Subcutaneous abdominal adipose tissue (tissue), 5 donors: ENCODE measurements at regions not wholly inside any gene's neighbourhood (a gene's known extent, or its start where the extent isn't known, plus 50 kb on each side); places are given as distances from the start of the nearest gene placed in this dataset.
"Not testable (repeated sequence)": the region's sequence is repeated elsewhere in the genome, so short reads cannot be mapped to it uniquely, and the experiment has no call there.

Experiments
- H3K27ac ChIP-seq: one replicate; pipeline ENCODE4 v1.7.0; 2013; ENCODE audit warnings: low read depth, mild to moderate bottlenecking, inconsistent platforms, low read length, moderate library complexity
- H3K27me3 ChIP-seq, 5 donors: one replicate each; pipeline ENCODE4 v1.7.0; 2013; ENCODE audit warnings: low read length in 5 of 5, inconsistent platforms in 1 of 5; ENCODE audit not compliant: control insufficient read depth in 5 of 5, insufficient read depth in 4 of 5
- H3K36me3 ChIP-seq, 5 donors: one replicate each; pipeline ENCODE4 v1.7.0; 2013; ENCODE audit warnings: low read length in 5 of 5; ENCODE audit not compliant: control insufficient read depth in 5 of 5, insufficient read depth in 5 of 5
- H3K4me1 ChIP-seq, 5 donors: one replicate each; pipeline ENCODE4 v1.7.0; 2013; ENCODE audit warnings: low read length in 5 of 5, mild to moderate bottlenecking in 3 of 5, moderate library complexity in 1 of 5; ENCODE audit not compliant: control insufficient read depth in 5 of 5, insufficient read depth in 5 of 5
- H3K4me3 ChIP-seq, 5 donors: one replicate each; pipeline ENCODE4 v1.7.0; 2013; ENCODE audit warnings: low read length in 5 of 5, low read depth in 1 of 5
- H3K9ac ChIP-seq, 5 donors: one replicate each; pipeline ENCODE4 v1.7.0; 2013; ENCODE audit warnings: low read length in 5 of 5, mild to moderate bottlenecking in 4 of 5, moderate library complexity in 3 of 5
- H3K9me3 ChIP-seq, 5 donors: one replicate each; pipeline ENCODE4 v1.7.0; 2013; ENCODE audit warnings: low read length in 5 of 5; ENCODE audit not compliant: control insufficient read depth in 5 of 5
- donor health status: healthy.
- donor health status: healthy.
- donor health status: healthy.
- donor health status: healthy.
- donor health status: healthy.

- Histone ChIP-seq H3K4me3 (no peak overlapping the region), H3K36me3 (no peaks in the 10 kb centered on the region), H3K27me3 (no peaks in the 10 kb centered on the region), H3K9me3 (no peaks in the 10 kb centered on the region), H3K27ac (no peak overlapping the region), H3K9ac (no peak overlapping the region), H3K4me1 (no peaks in the 10 kb centered on the region)
Observed at GRCh38 chr4:124828382-124828781, 115.8 kb upstream of the ANKRD50 start.

DNA sequence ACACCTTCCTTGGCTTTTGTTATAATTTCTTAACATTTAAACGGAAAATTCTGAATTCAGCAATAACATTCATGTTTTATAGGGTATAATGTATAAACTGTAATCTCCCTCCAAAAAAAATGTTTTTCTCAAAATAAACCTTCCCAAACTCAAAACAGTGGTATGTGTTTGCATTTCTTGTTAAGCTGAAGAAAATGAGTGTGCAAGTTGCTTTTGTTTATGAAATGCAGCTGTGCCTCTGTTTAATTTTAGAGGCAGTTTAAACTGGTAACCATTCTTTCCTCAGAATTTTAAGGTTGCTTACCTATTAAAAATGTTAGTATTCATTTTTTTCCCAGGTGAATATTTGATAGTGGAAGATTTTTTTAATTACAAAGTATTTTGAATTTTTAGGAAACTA is 105.0 kb upstream of the ANKRD50 start:
- Histone ChIP-seq H3K36me3 (no peaks in the 10 kb centered on the region), H3K9ac (no peak overlapping the region), H3K4me1 (no peaks in the 10 kb centered on the region), H3K27ac (no peak overlapping the region), H3K4me3 (no peak overlapping the region), H3K27me3 (no peaks in the 10 kb centered on the region), H3K9me3 (peaks cover 0 to 4% (median 0%) of the 10 kb centered on the region in 5 donors)

DNA sequence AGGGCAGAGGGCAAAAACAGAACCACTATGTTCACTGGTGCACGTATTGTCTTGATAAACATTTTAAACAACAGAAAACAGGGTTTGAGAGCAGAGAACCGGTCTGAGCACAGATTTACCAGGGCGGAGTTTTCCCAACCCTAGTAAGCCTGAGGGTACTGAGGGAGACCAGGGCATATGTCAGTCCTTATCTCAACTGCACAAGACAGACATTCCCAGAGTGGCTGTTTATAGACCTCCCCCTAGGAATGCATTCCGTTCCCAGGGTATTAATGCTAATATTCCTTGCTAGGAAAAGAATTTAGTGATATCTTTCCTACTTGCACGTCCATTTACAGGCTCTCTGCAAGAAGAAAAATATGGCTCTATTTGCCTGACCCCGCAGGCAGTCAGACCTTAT is 99.7 kb upstream of the ANKRD50 start:
- H3K9me3 ChIP-seq, H3K27me3 ChIP-seq, H3K4me3 ChIP-seq, H3K9ac ChIP-seq, H3K27ac ChIP-seq, H3K4me1 ChIP-seq, H3K36me3 ChIP-seq: not testable (repeated sequence)

GRCh38 chr4:124810827-124811226 is 98.3 kb upstream of the ANKRD50 start:
- Histone ChIP-seq H3K27me3 (no peaks in the 10 kb centered on the region), H3K9me3 (peaks cover 0 to 10% (median 9%) of the 10 kb centered on the region in 5 donors), H3K27ac (no peak overlapping the region), H3K4me3 (no peak overlapping the region), H3K36me3 (no peaks in the 10 kb centered on the region), H3K9ac (no peak overlapping the region), H3K4me1 (no peaks in the 10 kb centered on the region)

GRCh38 chr4:124807421-124807820 is 94.9 kb upstream of the ANKRD50 start:
- no peak overlapping the region for H3K4me3 ChIP-seq
- no peaks in the 10 kb centered on the region for H3K27me3 ChIP-seq
- no peak overlapping the region for H3K27ac ChIP-seq
- H3K9me3 ChIP-seq = peaks cover 0 to 10% (median 9%) of the 10 kb centered on the region in 5 donors
- H3K4me1 ChIP-seq = no peaks in the 10 kb centered on the region
- H3K9ac ChIP-seq = no peak overlapping the region
- H3K36me3 ChIP-seq = no peaks in the 10 kb centered on the region

- no peak overlapping the region for H3K4me3 ChIP-seq
Observed at GRCh38 chr4:124806403-124806802, 93.9 kb upstream of the ANKRD50 start.

GRCh38 chr4:124804584-124804983 is 92.1 kb upstream of the ANKRD50 start:
- Histone ChIP-seq H3K27me3 (no peaks in the 10 kb centered on the region), H3K9ac (no peak overlapping the region), H3K27ac (no peak overlapping the region), H3K9me3 (no peaks in the 10 kb centered on the region), H3K36me3 (no peaks in the 10 kb centered on the region), H3K4me1 (no peaks in the 10 kb centered on the region), H3K4me3 (no peak overlapping the region)

More at GRCh38 chr4:124806403-124806802, 93.9 kb upstream of the ANKRD50 start:
- Histone ChIP-seq H3K4me1 (no peaks in the 10 kb centered on the region), H3K27ac (no peak overlapping the region), H3K27me3 (no peaks in the 10 kb centered on the region), H3K9me3 (peaks cover 0 to 3% (median under 1%) of the 10 kb centered on the region in 5 donors), H3K9ac (no peak overlapping the region), H3K36me3 (no peaks in the 10 kb centered on the region)

DNA sequence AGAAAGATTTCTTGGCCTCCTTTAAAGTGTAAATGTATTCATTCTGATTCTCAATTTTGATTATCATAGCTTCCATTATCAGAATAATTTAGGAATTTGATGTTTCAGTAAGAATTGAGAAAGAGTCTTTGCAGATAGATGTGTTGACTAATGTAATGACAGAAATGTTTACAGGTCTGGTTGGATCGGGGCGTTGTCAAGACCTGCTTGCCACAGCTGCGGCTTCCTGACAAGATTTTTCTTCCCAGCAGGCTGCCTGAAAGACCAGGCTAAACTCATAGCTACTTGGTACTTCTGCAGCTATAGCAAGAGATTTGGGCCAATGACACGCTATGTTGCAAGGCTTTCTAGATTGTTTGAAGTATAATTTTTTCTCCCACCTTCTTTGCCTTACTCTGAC is 91.5 kb upstream of the ANKRD50 start:
- Histone ChIP-seq H3K36me3 (no peaks in the 10 kb centered on the region), H3K4me3 (no peak overlapping the region)

GRCh38 chr4:124803641-124804040 is 91.1 kb upstream of the ANKRD50 start:
- Histone ChIP-seq H3K27ac (no peak overlapping the region), H3K36me3 (no peaks in the 10 kb centered on the region), H3K27me3 (no peaks in the 10 kb centered on the region), H3K9me3 (no peaks in the 10 kb centered on the region), H3K4me1 (no peaks in the 10 kb centered on the region), H3K9ac (no peak overlapping the region), H3K4me3 (no peak overlapping the region)

More for the DNA sequence above, 91.5 kb upstream of the ANKRD50 start:
- H3K27ac ChIP-seq = no peak overlapping the region
- no peak overlapping the region for H3K9ac ChIP-seq
- no peaks in the 10 kb centered on the region for H3K4me1 ChIP-seq
- H3K9me3 ChIP-seq = no peaks in the 10 kb centered on the region
- no peaks in the 10 kb centered on the region for H3K27me3 ChIP-seq

GRCh38 chr4:124803026-124803425 is 90.5 kb upstream of the ANKRD50 start:
- Histone ChIP-seq H3K27me3 (no peaks in the 10 kb centered on the region), H3K9me3 (no peaks in the 10 kb centered on the region), H3K4me3 (no peak overlapping the region), H3K4me1 (no peaks in the 10 kb centered on the region), H3K9ac (no peak overlapping the region), H3K27ac (no peak overlapping the region), H3K36me3 (no peaks in the 10 kb centered on the region)

DNA sequence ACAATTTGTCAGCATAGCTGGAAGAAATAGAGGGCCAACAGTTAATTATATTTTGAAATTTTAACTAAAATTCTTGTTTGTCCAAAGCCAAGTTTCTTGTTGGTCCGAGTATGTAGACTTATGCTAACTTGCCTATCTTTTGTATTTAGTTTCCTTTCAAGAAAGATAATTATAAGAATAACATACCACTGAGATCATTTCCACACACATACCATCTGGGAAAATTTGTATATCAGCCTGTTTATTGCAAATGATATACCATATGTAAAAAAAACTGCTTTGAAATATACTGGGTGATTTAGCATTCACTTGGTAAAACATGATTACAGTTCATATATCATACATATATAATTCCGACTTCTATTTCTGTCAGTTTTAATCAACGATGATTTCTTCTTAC is 84.7 kb upstream of the ANKRD50 start:
- Histone ChIP-seq H3K4me3 (no peak overlapping the region), H3K9ac (no peak overlapping the region), H3K36me3 (no peaks in the 10 kb centered on the region), H3K9me3 (peaks cover 0 to 2% (median 0%) of the 10 kb centered on the region in 5 donors), H3K27me3 (no peaks in the 10 kb centered on the region), H3K27ac (no peak overlapping the region), H3K4me1 (no peaks in the 10 kb centered on the region)
